ENCODE measurements at regions not wholly inside any gene's neighbourhood (a gene's known extent, or its start where the extent isn't known, plus 50 kb on each side); places are given as distances from the start of the nearest gene placed in this dataset.

DNA sequence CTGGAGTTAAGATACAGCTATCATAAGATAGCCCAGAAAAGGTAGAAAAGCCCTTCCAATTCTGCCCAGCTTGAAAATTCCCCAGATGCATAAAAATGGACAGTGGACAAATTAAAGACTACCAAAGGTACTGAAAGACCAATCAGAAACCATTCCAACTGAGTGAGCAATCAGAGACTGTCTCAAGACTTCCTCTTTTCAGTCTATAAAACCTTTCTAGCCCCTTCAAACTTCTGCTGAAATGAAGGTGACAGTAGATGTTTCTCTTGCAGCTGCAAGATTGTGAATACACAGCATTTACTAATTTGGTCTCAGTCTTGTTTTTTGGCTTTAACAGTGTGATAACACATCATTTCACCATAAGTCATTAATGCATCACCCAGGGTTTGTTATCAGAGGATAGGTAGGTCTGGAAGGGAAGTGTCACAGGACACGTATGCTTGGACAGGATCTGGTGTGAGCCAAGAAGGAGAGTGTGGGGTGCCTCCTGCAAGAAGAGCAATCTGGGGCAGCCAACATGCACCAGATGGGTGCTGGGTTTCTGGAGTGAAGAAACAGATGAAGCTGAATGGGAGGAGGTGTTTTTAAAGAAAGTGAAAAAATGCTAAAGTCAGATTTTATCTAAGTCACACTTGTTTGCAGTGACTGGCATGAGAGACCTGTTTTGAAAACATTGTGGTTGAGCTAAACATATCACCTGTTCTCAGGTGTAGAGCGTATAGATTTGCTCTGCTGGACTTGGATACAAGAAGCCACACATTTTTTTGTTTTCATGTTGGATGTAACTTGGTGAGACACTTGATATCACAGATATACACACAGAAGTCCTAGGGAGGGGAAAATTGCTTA is 75.3 kb upstream of the DDX18 start:
- Histone ChIP-seq H3K27ac (ENCODE audit: low read depth, low read length) (no peak overlapping the region), H3K4me3 (ENCODE audit: low read depth, low read length) (no peak overlapping the region), H3K9me3 (ENCODE audit: control insufficient read depth, insufficient read depth, low read length) (no peaks in the 10 kb centered on the region), H3K27me3 (ENCODE audit: control insufficient read depth, insufficient read depth, low read length) (no peaks in the 10 kb centered on the region)
- CTCF ChIA-PET = no interaction called here
- DNase-seq (ENCODE audit: low read depth, low spot score) = no peak
- TF ChIP-seq, protein P1, sequence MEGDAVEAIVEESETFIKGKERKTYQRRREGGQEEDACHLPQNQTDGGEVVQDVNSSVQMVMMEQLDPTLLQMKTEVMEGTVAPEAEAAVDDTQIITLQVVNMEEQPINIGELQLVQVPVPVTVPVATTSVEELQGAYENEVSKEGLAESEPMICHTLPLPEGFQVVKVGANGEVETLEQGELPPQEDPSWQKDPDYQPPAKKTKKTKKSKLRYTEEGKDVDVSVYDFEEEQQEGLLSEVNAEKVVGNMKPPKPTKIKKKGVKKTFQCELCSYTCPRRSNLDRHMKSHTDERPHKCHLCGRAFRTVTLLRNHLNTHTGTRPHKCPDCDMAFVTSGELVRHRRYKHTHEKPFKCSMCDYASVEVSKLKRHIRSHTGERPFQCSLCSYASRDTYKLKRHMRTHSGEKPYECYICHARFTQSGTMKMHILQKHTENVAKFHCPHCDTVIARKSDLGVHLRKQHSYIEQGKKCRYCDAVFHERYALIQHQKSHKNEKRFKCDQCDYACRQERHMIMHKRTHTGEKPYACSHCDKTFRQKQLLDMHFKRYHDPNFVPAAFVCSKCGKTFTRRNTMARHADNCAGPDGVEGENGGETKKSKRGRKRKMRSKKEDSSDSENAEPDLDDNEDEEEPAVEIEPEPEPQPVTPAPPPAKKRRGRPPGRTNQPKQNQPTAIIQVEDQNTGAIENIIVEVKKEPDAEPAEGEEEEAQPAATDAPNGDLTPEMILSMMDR (IDR thresholded peaks at IDR 0.05; ENCODE audit: low read depth, low read length) = no peak
- POLR2A ChIA-PET = no interaction called here

DNA sequence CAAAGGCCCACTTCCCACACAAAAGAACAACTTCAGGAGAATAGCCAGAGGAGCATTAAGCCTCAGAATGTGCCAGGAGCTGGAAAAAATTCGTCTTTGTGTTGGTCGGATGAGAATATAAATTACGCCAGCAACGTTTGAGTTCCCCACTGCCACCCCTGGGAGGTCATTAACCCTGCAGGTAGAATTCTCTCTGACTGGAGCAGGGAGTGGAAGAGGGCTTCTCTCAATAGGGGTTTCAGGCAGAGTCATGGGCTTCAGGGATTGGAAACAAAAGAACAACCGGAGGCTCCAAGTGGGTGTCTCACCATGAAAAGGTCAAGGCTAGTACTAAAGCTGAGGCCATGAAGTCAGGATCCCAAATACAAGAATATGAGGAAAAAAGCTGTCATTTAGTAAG is 69.0 kb upstream of the DDX18 start:
- H3K27me3 ChIP-seq (ENCODE audit: control insufficient read depth, insufficient read depth, low read length) = no peaks in the 10 kb centered on the region
- H3K4me3 ChIP-seq (ENCODE audit: low read depth, low read length) = no peak overlapping the region
- H3K9me3 ChIP-seq (ENCODE audit: control insufficient read depth, insufficient read depth, low read length) = no peaks in the 10 kb centered on the region
- TF ChIP-seq, protein P1 (IDR thresholded peaks at IDR 0.05; ENCODE audit: low read depth, low read length) = no peak
- H3K27ac ChIP-seq (ENCODE audit: low read depth, low read length) = no peak overlapping the region
- POLR2A ChIA-PET = no interaction called here
- CTCF ChIA-PET = no interaction called here
- no peak for DNase-seq (ENCODE audit: low read depth, low spot score)

DNA sequence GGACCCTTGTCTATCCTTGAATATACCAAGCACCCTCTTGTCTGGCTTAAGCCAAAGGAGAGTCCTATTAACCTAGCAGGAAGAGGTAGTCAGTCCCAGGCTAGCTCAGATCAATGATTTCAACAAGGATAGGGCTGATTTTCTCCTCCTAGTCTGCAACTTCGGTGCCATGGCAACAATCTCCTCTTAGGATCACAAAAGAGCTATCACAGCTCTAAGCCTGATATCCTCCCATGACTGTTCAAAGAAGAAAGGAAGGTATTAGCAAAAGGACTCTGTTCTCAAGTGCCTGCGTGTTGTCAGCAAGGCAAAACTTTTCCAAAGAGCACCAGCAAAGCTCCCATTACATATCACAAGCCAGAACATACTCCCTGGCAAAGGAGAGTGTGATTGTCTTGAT is 58.7 kb upstream of the DDX18 start:
- no peak overlapping the region for H3K4me3 ChIP-seq (ENCODE audit: low read depth, low read length)
- POLR2A ChIA-PET = no interaction called here

DNA sequence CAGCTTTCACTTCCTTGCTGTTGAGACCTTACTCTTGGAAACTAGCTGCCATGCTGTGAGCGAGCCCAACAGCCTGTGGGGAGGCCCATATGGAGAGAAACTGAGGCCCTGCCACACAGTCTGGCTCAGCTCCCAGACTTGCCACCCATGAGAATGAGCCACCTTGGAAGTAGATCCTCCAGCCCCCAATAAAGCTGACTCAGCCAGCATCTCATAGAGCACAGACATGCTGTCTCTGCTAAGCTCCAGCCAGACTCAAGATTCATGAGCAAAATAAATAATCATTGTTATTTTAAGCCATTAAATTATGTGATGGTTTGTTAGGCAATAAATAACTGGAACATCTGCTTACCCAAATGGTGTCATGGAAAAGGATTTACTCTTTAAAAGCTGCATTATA is 53.6 kb upstream of the DDX18 start:
- H3K4me3 ChIP-seq (ENCODE audit: low read depth, low read length) = no peak overlapping the region
- ChIA-PET CTCF (no interaction called here), POLR2A (no interaction called here)
- TF ChIP-seq, protein P1 (IDR thresholded peaks at IDR 0.05; ENCODE audit: low read depth, low read length) = no peak
- no peaks in the 10 kb centered on the region for H3K9me3 ChIP-seq (ENCODE audit: control insufficient read depth, insufficient read depth, low read length)
- H3K27ac ChIP-seq (ENCODE audit: low read depth, low read length) = no peak overlapping the region
- H3K27me3 ChIP-seq (ENCODE audit: control insufficient read depth, insufficient read depth, low read length) = no peaks in the 10 kb centered on the region
- no peak for DNase-seq (ENCODE audit: low read depth, low spot score)

More for the DNA sequence above, 58.7 kb upstream of the DDX18 start:
- DNase-seq (ENCODE audit: low read depth, low spot score) = no peak
- Histone ChIP-seq H3K27ac (ENCODE audit: low read depth, low read length) (no peak overlapping the region), H3K27me3 (ENCODE audit: control insufficient read depth, insufficient read depth, low read length) (no peaks in the 10 kb centered on the region), H3K9me3 (ENCODE audit: control insufficient read depth, insufficient read depth, low read length) (no peaks in the 10 kb centered on the region)
- CTCF ChIA-PET = no interaction called here
- TF ChIP-seq, protein P1 (IDR thresholded peaks at IDR 0.05; ENCODE audit: low read depth, low read length) = no peak

DNA sequence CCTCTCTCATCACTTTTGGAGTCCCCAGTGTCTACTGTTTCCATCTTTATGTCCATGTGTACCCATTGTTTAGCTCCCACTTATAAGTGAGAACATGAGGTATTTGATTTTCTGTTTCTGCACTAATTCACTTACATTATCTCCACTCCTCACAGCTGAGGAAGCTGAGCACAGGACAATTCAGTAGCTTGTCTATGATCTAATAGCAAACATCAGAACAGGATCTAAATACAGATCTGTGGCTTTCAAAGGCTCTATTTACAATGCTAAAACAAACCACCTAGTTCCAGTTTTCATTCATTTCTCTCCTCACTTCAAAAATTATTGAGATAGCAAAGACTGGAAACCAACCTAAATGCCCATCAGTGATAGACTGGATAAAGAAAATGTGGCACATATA is 52.0 kb upstream of the DDX18 start:
- no peak for DNase-seq (ENCODE audit: low read depth, low spot score)
- H3K4me3 ChIP-seq (ENCODE audit: low read depth, low read length) = no peak overlapping the region
- ChIA-PET POLR2A (no interaction called here), CTCF (no interaction called here)
- no peaks in the 10 kb centered on the region for H3K9me3 ChIP-seq (ENCODE audit: control insufficient read depth, insufficient read depth, low read length)
- no peak overlapping the region for H3K27ac ChIP-seq (ENCODE audit: low read depth, low read length)
- TF ChIP-seq, protein P1 (IDR thresholded peaks at IDR 0.05; ENCODE audit: low read depth, low read length) = no peak
- no peaks in the 10 kb centered on the region for H3K27me3 ChIP-seq (ENCODE audit: control insufficient read depth, insufficient read depth, low read length)

Data from AG04450 (cell line).